EH (cell line): ENCODE measurements at regions not wholly inside any gene's neighbourhood (a gene's known extent, or its start where the extent isn't known, plus 50 kb on each side); places are given as distances from the start of the nearest gene placed in this dataset.
"Not testable (repeated sequence)": the region's sequence is repeated elsewhere in the genome, so short reads cannot be mapped to it uniquely, and the experiment has no call there.

ENCODE experiments used
- DNase-seq: peaks from one replicate; pipeline ENCODE4 v3.0.0-alpha.2; 2015; ENCODE audit warnings: low read depth

- no peak for DNase-seq
These were observed 189.4 kb downstream of the UBE3A start for GRCh38 chr15:25249236-25250010.

GRCh38 chr15:25250011-25250596, 188.7 kb downstream of the UBE3A start:
- no peak for DNase-seq

GRCh38 chr15:25250906-25251622, 187.8 kb downstream of the UBE3A start:
- DNase-seq = no peak

GRCh38 chr15:25251700-25252390, 187.0 kb downstream of the UBE3A start:
- no peak for DNase-seq

GRCh38 chr15:25253048-25253973, 185.5 kb downstream of the UBE3A start:
- not testable (repeated sequence) for DNase-seq

- no peak for DNase-seq
These were observed 170.7 kb downstream of the UBE3A start for GRCh38 chr15:25268166-25268565.
